ENCODE measurements at regions not wholly inside any gene's neighbourhood (a gene's known extent, or its start where the extent isn't known, plus 50 kb on each side); places are given as distances from the start of the nearest gene placed in this dataset.

- no peak overlapping the region for H2BK120ac ChIP-seq (ENCODE audit: low read depth, low read length, poor library complexity, severe bottlenecking)
- H3K9ac ChIP-seq (ENCODE audit: extremely low read depth, insufficient read length, low read length): no peak overlapping the region
- H3K18ac ChIP-seq (ENCODE audit: insufficient read length, low read depth, low read length): no peak overlapping the region
- no peak overlapping the region for H3K14ac ChIP-seq (ENCODE audit: insufficient read depth, low read length)
- TF ChIP-seq CTCF (conservative IDR thresholded peaks at IDR 0.05): no peak
- H2AK5ac ChIP-seq (ENCODE audit: insufficient read length, low read length): no peak overlapping the region
- H3K4me3 Mint-ChIP-seq: no peak overlapping the region
- no peak overlapping the region for H2BK20ac ChIP-seq (ENCODE audit: low read depth, low read length, poor library complexity, severe bottlenecking)
- no peak overlapping the region for H3K4me2 ChIP-seq (ENCODE audit: insufficient read depth, insufficient read length, low read length)
- no peak overlapping the region for H3K27ac Mint-ChIP-seq
- H4K91ac ChIP-seq (ENCODE audit: insufficient read length, low read depth, low read length): no peak overlapping the region
- H3K9me3 ChIP-seq (ENCODE audit: control insufficient read depth, low read depth, low read length): no peaks in the 10 kb centered on the region
- no peak overlapping the region for H3T11ph ChIP-seq (ENCODE audit: low read length)
- H3K4me1 ChIP-seq (ENCODE audit: insufficient read depth, low read length): no peaks in the 10 kb centered on the region
- H3K27me3 ChIP-seq (ENCODE audit: insufficient read depth, low read length): no peaks in the 10 kb centered on the region
- no peak overlapping the region for H2BK5ac ChIP-seq (ENCODE audit: insufficient read length, low read length)
- H4K20me1 ChIP-seq (ENCODE audit: control insufficient read depth, insufficient read depth, insufficient read length): no peaks in the 10 kb centered on the region
- H4K8ac ChIP-seq (replicated peaks; ENCODE audit: insufficient read length, low read depth, low read length): no peak overlapping the region
- H3K9me3 Mint-ChIP-seq: no peaks in the 10 kb centered on the region
- H2BK12ac ChIP-seq (ENCODE audit: insufficient read length, low read depth, low read length): no peak overlapping the region
- no peak overlapping the region for H4K5ac ChIP-seq (ENCODE audit: insufficient read length, low read depth, low read length)
- no peak overlapping the region for H3K27ac ChIP-seq (ENCODE audit: insufficient read length, low read depth, low read length)
- no peaks in the 10 kb centered on the region for H3K23me2 ChIP-seq (ENCODE audit: insufficient read length, low read depth, low read length, poor library complexity, severe bottlenecking)
- no peak for DNase-seq
- no peak overlapping the region for H2BK15ac ChIP-seq (ENCODE audit: low read depth, low read length)
- H3K23ac ChIP-seq (ENCODE audit: insufficient read length, low read depth, low read length): no peak overlapping the region
- no peaks in the 10 kb centered on the region for H3K79me2 ChIP-seq (ENCODE audit: insufficient read depth, low read length)
- no peaks in the 10 kb centered on the region for H3K4me1 Mint-ChIP-seq
- H3K4ac ChIP-seq (ENCODE audit: low read depth, low read length): no peak overlapping the region
- H2AFZ ChIP-seq (ENCODE audit: low read length): no peak overlapping the region
- H3K27me3 Mint-ChIP-seq (ENCODE audit: low read depth): no peaks in the 10 kb centered on the region
- no peak overlapping the region for H3K56ac ChIP-seq (ENCODE audit: insufficient read length, low read depth, low read length)
- H3K36me3 Mint-ChIP-seq (ENCODE audit: insufficient read depth in 1 of 3, low read depth in 3 of 3): no peaks in the 10 kb centered on the region
- no peaks in the 10 kb centered on the region for H3K79me1 ChIP-seq (ENCODE audit: insufficient read depth, low read depth, low read length, poor library complexity, severe bottlenecking)
Measured at GRCh38 chr3:20772869-20773268, 586.9 kb upstream of the SGO1 start.

Data from H9 (cell line).